ENCODE measurements at regions not wholly inside any gene's neighbourhood (a gene's known extent, or its start where the extent isn't known, plus 50 kb on each side); places are given as distances from the start of the nearest gene placed in this dataset.

- Histone ChIP-seq H3K27ac (ENCODE audit: low read depth in 2 of 2, low read length in 2 of 2) (no peak overlapping the region), H3K9me3 (ENCODE audit: control insufficient read depth in 2 of 2, low read length in 2 of 2) (no peaks in the 10 kb centered on the region), H3K4me3 (ENCODE audit: low read length in 2 of 2) (no peak overlapping the region), H3K4me1 (ENCODE audit: control insufficient read depth in 2 of 2, insufficient read depth in 2 of 2, low read length in 2 of 2) (peaks cover 11 to 13% of the 10 kb centered on the region in 2 donors), H3K36me3 (ENCODE audit: control insufficient read depth in 2 of 2, insufficient read depth in 2 of 2, low read length in 2 of 2) (no peaks in the 10 kb centered on the region), H3K9ac (ENCODE audit: low read depth in 1 of 2, low read length in 2 of 2) (no peak overlapping the region), H3K27me3 (ENCODE audit: control insufficient read depth in 2 of 2, insufficient read depth in 2 of 2, low read length in 2 of 2) (no peaks in the 10 kb centered on the region)
Measured at GRCh38 chr5:173800340-173800739, 87.8 kb upstream of the CPEB4 start.

DNA sequence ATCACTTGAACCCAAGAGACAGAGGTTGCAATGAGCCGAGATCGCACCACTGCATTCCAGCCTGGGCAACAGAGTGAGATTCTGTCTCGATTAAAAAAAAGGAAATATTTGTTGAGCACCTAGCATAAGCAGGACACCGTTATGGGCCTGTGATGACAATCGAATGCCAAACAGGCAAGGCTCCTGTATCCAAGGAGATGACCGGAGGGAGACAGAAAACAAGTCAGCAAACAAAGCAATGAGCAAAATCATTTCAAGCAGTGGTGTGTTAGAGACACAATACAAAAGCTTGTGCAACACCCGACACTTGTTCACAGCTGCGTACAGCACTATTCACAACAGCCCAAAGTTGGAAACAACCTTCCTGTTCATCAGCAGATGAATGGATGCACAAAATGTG, 87.1 kb upstream of the CPEB4 start:
- peaks cover 6 to 8% of the 10 kb centered on the region in 2 donors for H3K4me1 ChIP-seq (ENCODE audit: control insufficient read depth in 2 of 2, insufficient read depth in 2 of 2, low read length in 2 of 2)
- H3K4me3 ChIP-seq (ENCODE audit: low read length in 2 of 2) = no peak overlapping the region
- no peak overlapping the region for H3K27ac ChIP-seq (ENCODE audit: low read depth in 2 of 2, low read length in 2 of 2)
- H3K36me3 ChIP-seq (ENCODE audit: control insufficient read depth in 2 of 2, insufficient read depth in 2 of 2, low read length in 2 of 2) = no peaks in the 10 kb centered on the region
- H3K27me3 ChIP-seq (ENCODE audit: control insufficient read depth in 2 of 2, insufficient read depth in 2 of 2, low read length in 2 of 2) = no peaks in the 10 kb centered on the region
- H3K9me3 ChIP-seq (ENCODE audit: control insufficient read depth in 2 of 2, low read length in 2 of 2) = no peaks in the 10 kb centered on the region
- H3K9ac ChIP-seq (ENCODE audit: low read depth in 1 of 2, low read length in 2 of 2) = no peak overlapping the region

DNA sequence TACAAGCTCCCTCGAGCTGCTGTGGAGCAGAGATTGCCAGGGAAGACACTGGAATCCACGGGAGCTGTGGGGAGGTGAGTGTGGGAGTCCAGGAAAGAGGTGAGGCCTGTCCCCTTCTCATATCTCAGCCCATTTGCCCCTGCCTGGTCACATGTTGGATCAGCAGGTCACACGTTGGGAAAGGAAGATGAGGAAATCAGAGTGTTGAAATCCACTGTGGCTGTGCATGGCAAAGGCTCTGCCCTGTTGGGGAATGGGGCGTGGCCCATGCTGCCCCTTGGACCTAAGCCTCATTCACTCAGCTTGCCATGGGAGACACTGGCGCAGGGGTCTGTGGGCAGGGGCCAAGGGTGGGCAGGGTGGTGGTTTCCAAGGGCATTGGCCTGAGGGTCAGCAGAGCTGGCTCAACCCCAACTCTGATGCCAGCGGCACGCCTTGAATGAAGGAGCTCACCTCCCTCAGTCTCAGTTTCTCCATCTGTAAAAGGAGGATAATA, 85.4 kb upstream of the CPEB4 start:
- Histone ChIP-seq H3K9me3 (ENCODE audit: control insufficient read depth in 2 of 2, low read length in 2 of 2) (no peaks in the 10 kb centered on the region), H3K4me1 (ENCODE audit: control insufficient read depth in 2 of 2, insufficient read depth in 2 of 2, low read length in 2 of 2) (peaks cover 6 to 7% of the 10 kb centered on the region in 2 donors), H3K9ac (ENCODE audit: low read depth in 1 of 2, low read length in 2 of 2) (no peak overlapping the region), H3K27me3 (ENCODE audit: control insufficient read depth in 2 of 2, insufficient read depth in 2 of 2, low read length in 2 of 2) (no peaks in the 10 kb centered on the region), H3K36me3 (ENCODE audit: control insufficient read depth in 2 of 2, insufficient read depth in 2 of 2, low read length in 2 of 2) (no peaks in the 10 kb centered on the region), H3K4me3 (ENCODE audit: low read length in 2 of 2) (no peak overlapping the region), H3K27ac (ENCODE audit: low read depth in 2 of 2, low read length in 2 of 2) (peak overlapping the region in 1 of 2 donors; percentile 28)

- peaks cover 6 to 7% of the 10 kb centered on the region in 2 donors for H3K4me1 ChIP-seq (ENCODE audit: control insufficient read depth in 2 of 2, insufficient read depth in 2 of 2, low read length in 2 of 2)
- H3K9me3 ChIP-seq (ENCODE audit: control insufficient read depth in 2 of 2, low read length in 2 of 2) = no peaks in the 10 kb centered on the region
- no peak overlapping the region for H3K9ac ChIP-seq (ENCODE audit: low read depth in 1 of 2, low read length in 2 of 2)
- no peak overlapping the region for H3K4me3 ChIP-seq (ENCODE audit: low read length in 2 of 2)
- H3K27me3 ChIP-seq (ENCODE audit: control insufficient read depth in 2 of 2, insufficient read depth in 2 of 2, low read length in 2 of 2) = no peaks in the 10 kb centered on the region
- no peaks in the 10 kb centered on the region for H3K36me3 ChIP-seq (ENCODE audit: control insufficient read depth in 2 of 2, insufficient read depth in 2 of 2, low read length in 2 of 2)
- H3K27ac ChIP-seq (ENCODE audit: low read depth in 2 of 2, low read length in 2 of 2) = no peak overlapping the region
Measured at GRCh38 chr5:173804579-173804978, 83.6 kb upstream of the CPEB4 start.

GRCh38 chr5:173806270-173807035, 81.7 kb upstream of the CPEB4 start:
- no peak overlapping the region for H3K4me3 ChIP-seq (ENCODE audit: low read length in 2 of 2)
- no peak overlapping the region for H3K27ac ChIP-seq (ENCODE audit: low read depth in 2 of 2, low read length in 2 of 2)
- H3K27me3 ChIP-seq (ENCODE audit: control insufficient read depth in 2 of 2, insufficient read depth in 2 of 2, low read length in 2 of 2) = no peaks in the 10 kb centered on the region
- H3K9ac ChIP-seq (ENCODE audit: low read depth in 1 of 2, low read length in 2 of 2) = no peak overlapping the region
- no peaks in the 10 kb centered on the region for H3K9me3 ChIP-seq (ENCODE audit: control insufficient read depth in 2 of 2, low read length in 2 of 2)
- H3K4me1 ChIP-seq (ENCODE audit: control insufficient read depth in 2 of 2, insufficient read depth in 2 of 2, low read length in 2 of 2) = peaks cover 6 to 7% of the 10 kb centered on the region in 2 donors
- no peaks in the 10 kb centered on the region for H3K36me3 ChIP-seq (ENCODE audit: control insufficient read depth in 2 of 2, insufficient read depth in 2 of 2, low read length in 2 of 2)

GRCh38 chr5:173807181-173807655, 80.9 kb upstream of the CPEB4 start:
- Histone ChIP-seq H3K9me3 (ENCODE audit: control insufficient read depth in 2 of 2, low read length in 2 of 2) (no peaks in the 10 kb centered on the region), H3K27ac (ENCODE audit: low read depth in 2 of 2, low read length in 2 of 2) (no peak overlapping the region), H3K36me3 (ENCODE audit: control insufficient read depth in 2 of 2, insufficient read depth in 2 of 2, low read length in 2 of 2) (no peaks in the 10 kb centered on the region), H3K9ac (ENCODE audit: low read depth in 1 of 2, low read length in 2 of 2) (no peak overlapping the region), H3K4me3 (ENCODE audit: low read length in 2 of 2) (no peak overlapping the region), H3K27me3 (ENCODE audit: control insufficient read depth in 2 of 2, insufficient read depth in 2 of 2, low read length in 2 of 2) (no peaks in the 10 kb centered on the region), H3K4me1 (ENCODE audit: control insufficient read depth in 2 of 2, insufficient read depth in 2 of 2, low read length in 2 of 2) (peaks cover 6 to 7% of the 10 kb centered on the region in 2 donors)

- H3K27ac ChIP-seq (ENCODE audit: low read depth in 2 of 2, low read length in 2 of 2) = no peak overlapping the region
- H3K9me3 ChIP-seq (ENCODE audit: control insufficient read depth in 2 of 2, low read length in 2 of 2) = no peaks in the 10 kb centered on the region
- no peak overlapping the region for H3K9ac ChIP-seq (ENCODE audit: low read depth in 1 of 2, low read length in 2 of 2)
- H3K4me1 ChIP-seq (ENCODE audit: control insufficient read depth in 2 of 2, insufficient read depth in 2 of 2, low read length in 2 of 2) = peaks cover 0 to 2% of the 10 kb centered on the region in 2 donors
- no peak overlapping the region for H3K4me3 ChIP-seq (ENCODE audit: low read length in 2 of 2)
- H3K36me3 ChIP-seq (ENCODE audit: control insufficient read depth in 2 of 2, insufficient read depth in 2 of 2, low read length in 2 of 2) = no peaks in the 10 kb centered on the region
- H3K27me3 ChIP-seq (ENCODE audit: control insufficient read depth in 2 of 2, insufficient read depth in 2 of 2, low read length in 2 of 2) = no peaks in the 10 kb centered on the region
Measured at GRCh38 chr5:173808079-173808808, 79.9 kb upstream of the CPEB4 start.

- Histone ChIP-seq H3K4me1 (ENCODE audit: control insufficient read depth in 2 of 2, insufficient read depth in 2 of 2, low read length in 2 of 2) (no peaks in the 10 kb centered on the region), H3K27me3 (ENCODE audit: control insufficient read depth in 2 of 2, insufficient read depth in 2 of 2, low read length in 2 of 2) (no peaks in the 10 kb centered on the region), H3K9ac (ENCODE audit: low read depth in 1 of 2, low read length in 2 of 2) (no peak overlapping the region), H3K27ac (ENCODE audit: low read depth in 2 of 2, low read length in 2 of 2) (no peak overlapping the region), H3K9me3 (ENCODE audit: control insufficient read depth in 2 of 2, low read length in 2 of 2) (no peaks in the 10 kb centered on the region), H3K36me3 (ENCODE audit: control insufficient read depth in 2 of 2, insufficient read depth in 2 of 2, low read length in 2 of 2) (no peaks in the 10 kb centered on the region), H3K4me3 (ENCODE audit: low read length in 2 of 2) (no peak overlapping the region)
Measured at GRCh38 chr5:173809014-173809413, 79.1 kb upstream of the CPEB4 start.

DNA sequence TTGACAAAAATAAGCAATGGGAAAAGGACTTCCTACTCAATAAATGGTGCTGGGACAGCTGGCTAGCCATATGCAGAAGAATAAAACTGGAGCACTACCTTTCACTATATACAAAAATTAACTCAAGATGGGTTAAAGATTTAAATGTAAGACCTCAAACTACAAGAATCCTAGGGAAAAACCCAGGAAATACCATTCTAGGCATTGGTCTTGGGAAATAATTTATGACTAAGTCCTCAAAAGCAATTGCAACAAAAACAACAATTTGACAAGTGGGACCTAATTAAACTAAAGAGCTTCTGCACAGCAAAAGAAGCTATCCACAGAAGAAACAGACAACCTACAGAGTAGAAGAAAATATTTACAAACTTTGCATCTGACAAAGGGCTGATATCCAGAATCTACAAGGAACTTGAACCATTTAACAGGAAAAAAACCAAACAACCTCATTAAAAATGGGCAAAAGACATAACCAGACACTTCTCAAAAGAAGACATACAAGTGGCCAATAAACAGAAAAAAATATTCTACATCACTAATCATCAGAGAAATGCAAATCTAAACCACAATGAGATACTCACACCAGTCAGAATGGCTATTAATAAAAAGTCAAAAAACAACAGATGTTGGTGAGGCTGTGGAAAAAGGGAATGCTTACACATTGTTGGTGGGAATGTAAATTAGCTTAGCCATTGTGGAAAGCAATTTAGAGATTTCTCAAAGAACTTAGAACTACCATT, 75.2 kb upstream of the CPEB4 start:
- Histone ChIP-seq H3K36me3 (ENCODE audit: control insufficient read depth in 2 of 2, insufficient read depth in 2 of 2, low read length in 2 of 2) (no peaks in the 10 kb centered on the region), H3K4me1 (ENCODE audit: control insufficient read depth in 2 of 2, insufficient read depth in 2 of 2, low read length in 2 of 2) (no peaks in the 10 kb centered on the region), H3K4me3 (ENCODE audit: low read length in 2 of 2) (no peak overlapping the region), H3K27me3 (ENCODE audit: control insufficient read depth in 2 of 2, insufficient read depth in 2 of 2, low read length in 2 of 2) (no peaks in the 10 kb centered on the region), H3K9ac (ENCODE audit: low read depth in 1 of 2, low read length in 2 of 2) (no peak overlapping the region), H3K9me3 (ENCODE audit: control insufficient read depth in 2 of 2, low read length in 2 of 2) (no peaks in the 10 kb centered on the region), H3K27ac (ENCODE audit: low read depth in 2 of 2, low read length in 2 of 2) (no peak overlapping the region)

GRCh38 chr5:173814053-173814452, 74.1 kb upstream of the CPEB4 start:
- Histone ChIP-seq H3K27me3 (ENCODE audit: control insufficient read depth in 2 of 2, insufficient read depth in 2 of 2, low read length in 2 of 2) (no peaks in the 10 kb centered on the region), H3K4me1 (ENCODE audit: control insufficient read depth in 2 of 2, insufficient read depth in 2 of 2, low read length in 2 of 2) (no peaks in the 10 kb centered on the region), H3K9ac (ENCODE audit: low read depth in 1 of 2, low read length in 2 of 2) (no peak overlapping the region), H3K4me3 (ENCODE audit: low read length in 2 of 2) (no peak overlapping the region), H3K36me3 (ENCODE audit: control insufficient read depth in 2 of 2, insufficient read depth in 2 of 2, low read length in 2 of 2) (no peaks in the 10 kb centered on the region), H3K27ac (ENCODE audit: low read depth in 2 of 2, low read length in 2 of 2) (no peak overlapping the region), H3K9me3 (ENCODE audit: control insufficient read depth in 2 of 2, low read length in 2 of 2) (no peaks in the 10 kb centered on the region)
